ENCODE measurements at regions not wholly inside any gene's neighbourhood (a gene's known extent, or its start where the extent isn't known, plus 50 kb on each side); places are given as distances from the start of the nearest gene placed in this dataset.

GRCh38 chr1:209406595-209406994, 176.9 kb upstream of the CAMK1G start:
- Mint-ChIP-seq H3K9me3 (no peaks in the 10 kb centered on the region), H3K4me1 (ENCODE audit: low read depth) (no peaks in the 10 kb centered on the region), H3K4me3 (no peak overlapping the region), H3K27me3 (ENCODE audit: low read depth) (peaks cover 16% of the 10 kb centered on the region), H3K27ac (no peak overlapping the region), H3K36me3 (ENCODE audit: low read depth) (no peaks in the 10 kb centered on the region)
- intact Hi-C loops (cut with micrococcal nuclease) = no loop called here
- DNase-seq = no peak
- CTCF ChIA-PET = interaction anchor here (0.6 to 1.0 kb wide), 3 partner anchors 8 to 69 kb away, joined by 4 to 6 read pairs (median 5); no protein-coding TSS in a partner anchor

- no peak overlapping the region for H3K27ac Mint-ChIP-seq
- no peaks in the 10 kb centered on the region for H3K9me3 Mint-ChIP-seq
- DNase-seq = no peak
- H3K4me1 Mint-ChIP-seq (ENCODE audit: low read depth) = no peaks in the 10 kb centered on the region
- CTCF ChIA-PET = no interaction called here
- H3K4me3 Mint-ChIP-seq = no peak overlapping the region
- intact Hi-C loops (cut with micrococcal nuclease) = no loop called here
- H3K36me3 Mint-ChIP-seq (ENCODE audit: low read depth) = no peaks in the 10 kb centered on the region
- peaks cover 29% of the 10 kb centered on the region for H3K27me3 Mint-ChIP-seq (ENCODE audit: low read depth)
Measured at GRCh38 chr1:209409780-209410179, 173.7 kb upstream of the CAMK1G start.

- intact Hi-C loops (cut with micrococcal nuclease) = no loop called here
- CTCF ChIA-PET = no interaction called here
- Mint-ChIP-seq H3K36me3 (ENCODE audit: low read depth) (no peaks in the 10 kb centered on the region), H3K27ac (no peak overlapping the region), H3K9me3 (no peaks in the 10 kb centered on the region), H3K4me1 (ENCODE audit: low read depth) (no peaks in the 10 kb centered on the region), H3K27me3 (ENCODE audit: low read depth) (peaks cover 31% of the 10 kb centered on the region), H3K4me3 (no peak overlapping the region)
- DNase-seq = no peak
Measured at GRCh38 chr1:209411491-209411929, 172.0 kb upstream of the CAMK1G start.

GRCh38 chr1:209412036-209412435, 171.5 kb upstream of the CAMK1G start:
- H3K27ac Mint-ChIP-seq = no peak overlapping the region

GRCh38 chr1:209412566-209412965, 170.9 kb upstream of the CAMK1G start:
- no peaks in the 10 kb centered on the region for H3K4me1 Mint-ChIP-seq (ENCODE audit: low read depth)
- peaks cover 29% of the 10 kb centered on the region for H3K27me3 Mint-ChIP-seq (ENCODE audit: low read depth)
- CTCF ChIA-PET = no interaction called here
- H3K36me3 Mint-ChIP-seq (ENCODE audit: low read depth) = no peaks in the 10 kb centered on the region
- intact Hi-C loops (cut with micrococcal nuclease) = no loop called here
- DNase-seq = no peak
- H3K27ac Mint-ChIP-seq = no peak overlapping the region
- H3K9me3 Mint-ChIP-seq = no peaks in the 10 kb centered on the region
- H3K4me3 Mint-ChIP-seq = no peak overlapping the region

More at GRCh38 chr1:209412036-209412435, 171.5 kb upstream of the CAMK1G start:
- no peaks in the 10 kb centered on the region for H3K36me3 Mint-ChIP-seq (ENCODE audit: low read depth)
- H3K4me1 Mint-ChIP-seq (ENCODE audit: low read depth) = no peaks in the 10 kb centered on the region
- intact Hi-C loops (cut with micrococcal nuclease) = no loop called here
- no peaks in the 10 kb centered on the region for H3K9me3 Mint-ChIP-seq
- CTCF ChIA-PET = no interaction called here
- H3K4me3 Mint-ChIP-seq = no peak overlapping the region
- H3K27me3 Mint-ChIP-seq (ENCODE audit: low read depth) = peaks cover 30% of the 10 kb centered on the region
- no peak for DNase-seq

- no peak for DNase-seq
- H3K36me3 Mint-ChIP-seq (ENCODE audit: low read depth) = no peaks in the 10 kb centered on the region
Measured at GRCh38 chr1:209413062-209413461, 170.5 kb upstream of the CAMK1G start.

GRCh38 chr1:209414803-209415329, 168.6 kb upstream of the CAMK1G start:
- Mint-ChIP-seq H3K36me3 (ENCODE audit: low read depth) (no peaks in the 10 kb centered on the region), H3K4me3 (no peak overlapping the region), H3K4me1 (ENCODE audit: low read depth) (no peaks in the 10 kb centered on the region), H3K27me3 (ENCODE audit: low read depth) (peaks cover 24% of the 10 kb centered on the region), H3K9me3 (no peaks in the 10 kb centered on the region), H3K27ac (no peak overlapping the region)
- no peak for DNase-seq
- CTCF ChIA-PET = no interaction called here
- intact Hi-C loops (cut with micrococcal nuclease) = no loop called here

More at GRCh38 chr1:209413062-209413461, 170.5 kb upstream of the CAMK1G start:
- Mint-ChIP-seq H3K27ac (no peak overlapping the region), H3K9me3 (no peaks in the 10 kb centered on the region), H3K4me1 (ENCODE audit: low read depth) (no peaks in the 10 kb centered on the region), H3K27me3 (ENCODE audit: low read depth) (peaks cover 26% of the 10 kb centered on the region), H3K4me3 (no peak overlapping the region)
- CTCF ChIA-PET = no interaction called here
- intact Hi-C loops (cut with micrococcal nuclease) = no loop called here

- H3K27me3 Mint-ChIP-seq (ENCODE audit: low read depth) = peaks cover 20% of the 10 kb centered on the region
- CTCF ChIA-PET = no interaction called here
- DNase-seq = no peak
Measured at GRCh38 chr1:209416039-209416438, 167.5 kb upstream of the CAMK1G start.

GRCh38 chr1:209416716-209417115, 166.8 kb upstream of the CAMK1G start:
- Mint-ChIP-seq H3K36me3 (ENCODE audit: low read depth) (no peaks in the 10 kb centered on the region), H3K27me3 (ENCODE audit: low read depth) (peaks cover 15% of the 10 kb centered on the region), H3K27ac (no peak overlapping the region), H3K4me1 (ENCODE audit: low read depth) (no peaks in the 10 kb centered on the region), H3K4me3 (no peak overlapping the region), H3K9me3 (no peaks in the 10 kb centered on the region)
- intact Hi-C loops (cut with micrococcal nuclease) = no loop called here
- CTCF ChIA-PET = no interaction called here
- DNase-seq = no peak

More at GRCh38 chr1:209416039-209416438, 167.5 kb upstream of the CAMK1G start:
- Mint-ChIP-seq H3K4me3 (no peak overlapping the region), H3K4me1 (ENCODE audit: low read depth) (no peaks in the 10 kb centered on the region), H3K36me3 (ENCODE audit: low read depth) (no peaks in the 10 kb centered on the region), H3K9me3 (no peaks in the 10 kb centered on the region), H3K27ac (no peak overlapping the region)
- intact Hi-C loops (cut with micrococcal nuclease) = no loop called here

- Mint-ChIP-seq H3K36me3 (ENCODE audit: low read depth) (no peaks in the 10 kb centered on the region), H3K27ac (no peak overlapping the region), H3K27me3 (ENCODE audit: low read depth) (peaks cover 12% of the 10 kb centered on the region), H3K4me1 (ENCODE audit: low read depth) (no peaks in the 10 kb centered on the region), H3K4me3 (no peak overlapping the region), H3K9me3 (no peaks in the 10 kb centered on the region)
- DNase-seq = no peak
- intact Hi-C loops (cut with micrococcal nuclease) = no loop called here
- CTCF ChIA-PET = no interaction called here
Measured at GRCh38 chr1:209417761-209418160, 165.8 kb upstream of the CAMK1G start.

GRCh38 chr1:209420276-209420675, 163.2 kb upstream of the CAMK1G start:
- Mint-ChIP-seq H3K36me3 (ENCODE audit: low read depth) (no peaks in the 10 kb centered on the region), H3K9me3 (no peaks in the 10 kb centered on the region), H3K4me1 (ENCODE audit: low read depth) (no peaks in the 10 kb centered on the region), H3K4me3 (no peak overlapping the region), H3K27ac (no peak overlapping the region), H3K27me3 (ENCODE audit: low read depth) (no peaks in the 10 kb centered on the region)
- CTCF ChIA-PET = interaction anchor here (0.7 kb wide), 1 partner anchor 134 kb away, joined by 3 read pairs; no protein-coding TSS in a partner anchor
- intact Hi-C loops (cut with micrococcal nuclease) = no loop called here
- DNase-seq = no peak

- Mint-ChIP-seq H3K27ac (no peak overlapping the region), H3K9me3 (no peaks in the 10 kb centered on the region), H3K36me3 (ENCODE audit: low read depth) (no peaks in the 10 kb centered on the region), H3K4me1 (ENCODE audit: low read depth) (peaks cover 4% of the 10 kb centered on the region), H3K27me3 (ENCODE audit: low read depth) (peaks cover 7% of the 10 kb centered on the region), H3K4me3 (no peak overlapping the region)
- DNase-seq = no peak
- intact Hi-C loops (cut with micrococcal nuclease) = no loop called here
- CTCF ChIA-PET = no interaction called here
Measured at GRCh38 chr1:209421186-209421585, 162.3 kb upstream of the CAMK1G start.

- Mint-ChIP-seq H3K9me3 (no peaks in the 10 kb centered on the region), H3K27me3 (ENCODE audit: low read depth) (peaks cover 7% of the 10 kb centered on the region), H3K4me3 (no peak overlapping the region), H3K36me3 (ENCODE audit: low read depth) (no peaks in the 10 kb centered on the region), H3K4me1 (ENCODE audit: low read depth) (peaks cover 4% of the 10 kb centered on the region), H3K27ac (no peak overlapping the region)
- DNase-seq = no peak
- CTCF ChIA-PET = interaction anchor here (0.8 kb wide), 1 partner anchor 1424 kb away, joined by 3 read pairs; no protein-coding TSS in a partner anchor
- intact Hi-C loops (cut with micrococcal nuclease) = no loop called here
Measured at GRCh38 chr1:209421978-209422680, 161.4 kb upstream of the CAMK1G start.

Measured in activated naive CD4-positive, alpha-beta T cell treated with anti-CD3 and anti-CD28 coated beads for 36 hours (primary cell).